Fibroblast of mammary gland (primary cell): ENCODE measurements at regions not wholly inside any gene's neighbourhood (a gene's known extent, or its start where the extent isn't known, plus 50 kb on each side); places are given as distances from the start of the nearest gene placed in this dataset.

Experiments used
- DNase-seq: peaks from one replicate; pipeline ENCODE4 v3.0.0-alpha.2; 2010; ENCODE audit warnings: low read depth
- H3K4me3 ChIP-seq: 2 replicates; pipeline ENCODE4 v1.5.1; 2011; ENCODE audit warnings: low read depth, mild to moderate bottlenecking, low read length, moderate library complexity; ENCODE audit not compliant: control insufficient read depth
- TF ChIP-seq, protein P1 (sequence below): conservative IDR thresholded peaks from 2 replicates; pipeline ENCODE4 v1.5.1; 2011; ENCODE audit warnings: low read depth, low read length, inconsistent platforms; ENCODE audit not compliant: control insufficient read depth, insufficient read depth

- TF ChIP-seq, protein P1, sequence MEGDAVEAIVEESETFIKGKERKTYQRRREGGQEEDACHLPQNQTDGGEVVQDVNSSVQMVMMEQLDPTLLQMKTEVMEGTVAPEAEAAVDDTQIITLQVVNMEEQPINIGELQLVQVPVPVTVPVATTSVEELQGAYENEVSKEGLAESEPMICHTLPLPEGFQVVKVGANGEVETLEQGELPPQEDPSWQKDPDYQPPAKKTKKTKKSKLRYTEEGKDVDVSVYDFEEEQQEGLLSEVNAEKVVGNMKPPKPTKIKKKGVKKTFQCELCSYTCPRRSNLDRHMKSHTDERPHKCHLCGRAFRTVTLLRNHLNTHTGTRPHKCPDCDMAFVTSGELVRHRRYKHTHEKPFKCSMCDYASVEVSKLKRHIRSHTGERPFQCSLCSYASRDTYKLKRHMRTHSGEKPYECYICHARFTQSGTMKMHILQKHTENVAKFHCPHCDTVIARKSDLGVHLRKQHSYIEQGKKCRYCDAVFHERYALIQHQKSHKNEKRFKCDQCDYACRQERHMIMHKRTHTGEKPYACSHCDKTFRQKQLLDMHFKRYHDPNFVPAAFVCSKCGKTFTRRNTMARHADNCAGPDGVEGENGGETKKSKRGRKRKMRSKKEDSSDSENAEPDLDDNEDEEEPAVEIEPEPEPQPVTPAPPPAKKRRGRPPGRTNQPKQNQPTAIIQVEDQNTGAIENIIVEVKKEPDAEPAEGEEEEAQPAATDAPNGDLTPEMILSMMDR, result no peak
- no peak for DNase-seq
- no peak overlapping the region for H3K4me3 ChIP-seq
Measured at GRCh38 chr13:53499576-53500133, 471.0 kb downstream of the OLFM4 start.

GRCh38 chr13:53501387-53501786, 472.8 kb downstream of the OLFM4 start:
- H3K4me3 ChIP-seq, result no peak overlapping the region
- TF ChIP-seq, protein P1, result no peak

DNA sequence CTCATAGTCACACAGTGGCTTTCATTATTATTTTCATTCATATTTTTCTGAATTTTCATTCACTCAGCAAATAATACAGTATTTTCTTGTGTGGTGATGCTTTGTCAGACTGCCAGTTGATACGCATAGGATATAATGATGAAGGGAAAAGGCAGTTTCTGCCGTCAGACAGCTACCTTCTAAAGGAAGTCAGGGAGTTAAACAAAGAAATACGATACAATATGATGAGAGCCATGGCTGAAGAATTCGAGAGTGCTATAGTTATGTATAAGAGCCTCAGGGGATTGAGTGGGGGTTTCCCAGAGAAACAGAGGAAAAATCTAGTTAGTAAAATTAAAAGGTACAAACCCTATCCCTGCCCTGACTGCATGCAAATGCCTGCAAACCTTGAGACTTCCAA, 479.1 kb downstream of the OLFM4 start:
- TF ChIP-seq, protein P1, result no peak
- no peak for DNase-seq
- no peak overlapping the region for H3K4me3 ChIP-seq

More at GRCh38 chr13:53501387-53501786, 472.8 kb downstream of the OLFM4 start:
- no peak for DNase-seq

- no peak for DNase-seq
- no peak overlapping the region for H3K4me3 ChIP-seq
- TF ChIP-seq, protein P1, result no peak
Measured at GRCh38 chr13:53512635-53513034, 484.0 kb downstream of the OLFM4 start.

GRCh38 chr13:53513226-53513625, 484.6 kb downstream of the OLFM4 start:
- TF ChIP-seq, protein P1, result no peak
- DNase-seq, result no peak
- H3K4me3 ChIP-seq, result no peak overlapping the region

- TF ChIP-seq, protein P1, result no peak
- no peak for DNase-seq
Measured at GRCh38 chr13:53520132-53520531, 491.5 kb downstream of the OLFM4 start.

GRCh38 chr13:53522034-53522433, 493.4 kb downstream of the OLFM4 start:
- no peak overlapping the region for H3K4me3 ChIP-seq
- no peak for DNase-seq
- TF ChIP-seq, protein P1, result no peak

More at GRCh38 chr13:53520132-53520531, 491.5 kb downstream of the OLFM4 start:
- H3K4me3 ChIP-seq, result no peak overlapping the region
